GM04504 (cell line): ENCODE measurements at regions not wholly inside any gene's neighbourhood (a gene's known extent, or its start where the extent isn't known, plus 50 kb on each side); places are given as distances from the start of the nearest gene placed in this dataset.
"Not testable (repeated sequence)": the region's sequence is repeated elsewhere in the genome, so short reads cannot be mapped to it uniquely, and the experiment has no call there.

Experiments used
- DNase-seq: peaks from one replicate; pipeline ENCODE4 v3.0.0-alpha.2; 2012; ENCODE audit warnings: low read depth

DNA sequence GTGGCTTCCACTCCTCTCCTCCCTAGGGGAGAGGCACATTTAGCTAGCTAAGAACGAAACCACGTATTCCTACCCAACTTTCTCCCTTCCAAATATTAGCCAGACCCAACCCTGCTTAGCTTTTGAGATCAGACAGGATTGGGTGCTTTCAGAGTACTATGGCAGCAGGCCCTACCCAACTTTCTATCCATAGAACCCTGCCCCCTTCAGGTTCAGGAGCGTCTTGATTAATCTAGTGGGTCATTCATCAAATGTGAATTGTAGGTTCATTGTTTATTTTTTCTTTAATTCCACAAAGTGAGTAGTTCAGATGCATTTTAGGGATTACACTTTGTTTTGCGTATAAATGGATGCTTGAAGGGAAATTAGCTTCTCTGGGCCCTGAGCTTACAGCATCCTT is 188.3 kb downstream of the MIB1 start:
- no peak for DNase-seq

DNA sequence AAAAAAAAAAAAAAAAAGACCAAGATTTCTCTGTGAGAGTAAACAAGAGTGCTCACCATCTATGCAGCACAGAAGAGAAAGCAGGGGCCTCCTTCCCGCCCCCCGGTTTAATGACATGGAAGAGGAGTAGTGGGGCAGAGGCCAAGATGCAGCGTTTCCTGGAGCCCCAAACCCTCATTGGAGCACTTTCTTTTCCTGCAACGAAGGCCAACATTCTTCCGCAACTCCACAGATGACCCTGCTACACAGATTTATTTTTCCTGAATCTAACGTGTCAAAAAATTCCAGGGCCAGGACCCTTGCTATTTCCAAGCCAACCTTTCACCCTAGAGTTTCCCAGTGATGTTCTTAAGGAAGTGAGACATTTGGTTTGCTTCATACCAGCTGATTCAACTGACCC is 189.6 kb downstream of the MIB1 start:
- DNase-seq = no peak

DNA sequence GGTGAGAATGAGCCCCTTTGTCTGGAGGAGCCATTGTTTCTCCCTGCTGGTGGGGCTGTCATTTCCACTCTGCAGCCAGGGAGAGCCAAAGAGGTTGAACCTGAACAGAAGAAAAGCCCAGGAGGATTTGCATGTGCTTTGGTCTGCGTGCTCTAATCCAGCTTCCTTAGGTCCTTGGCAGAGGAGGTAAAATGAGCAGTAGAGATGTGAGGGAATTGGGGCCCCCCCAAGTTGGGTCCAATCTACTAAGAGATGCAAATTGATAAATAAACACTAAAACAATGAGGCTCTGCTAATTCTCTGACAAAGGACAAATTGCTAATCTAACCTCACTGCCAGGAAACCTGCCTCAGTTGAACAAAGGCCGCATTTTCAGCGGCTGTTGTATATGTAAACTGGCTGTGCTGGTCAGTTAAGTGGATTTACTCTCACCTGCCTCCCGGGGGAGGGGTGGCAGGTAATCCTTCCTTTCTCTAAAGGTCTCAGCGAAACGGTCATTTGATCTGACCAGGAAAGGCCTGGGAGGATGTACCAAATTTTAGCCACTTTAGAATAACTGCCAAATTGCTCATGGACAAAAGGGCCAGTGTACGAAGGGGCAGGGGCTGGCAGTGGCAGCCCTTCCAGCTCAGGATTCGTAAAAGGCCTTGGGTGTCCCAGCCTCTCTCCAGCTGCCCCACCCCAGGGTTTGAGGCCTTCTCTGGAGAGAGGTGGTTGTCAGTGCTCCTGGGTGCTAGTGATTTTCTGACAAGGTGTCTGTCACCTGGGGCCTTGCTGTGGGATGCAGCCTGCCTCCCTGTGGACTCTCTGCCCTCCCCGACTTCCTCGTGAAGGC is 193.6 kb downstream of the MIB1 start:
- no peak for DNase-seq

DNA sequence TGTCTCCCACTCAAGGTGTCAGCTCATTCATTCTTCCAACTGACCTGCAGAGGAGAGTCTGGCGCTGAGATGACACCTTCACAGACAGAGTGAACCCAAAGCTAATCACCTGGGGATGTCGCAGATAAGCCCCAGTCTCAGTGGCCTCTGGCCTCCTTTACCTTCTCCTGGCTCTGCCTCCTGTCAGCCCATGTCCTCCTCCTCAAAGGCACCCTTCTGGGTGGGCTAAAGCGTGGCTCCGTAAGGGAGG is 194.1 kb downstream of the MIB1 start:
- no peak for DNase-seq

DNA sequence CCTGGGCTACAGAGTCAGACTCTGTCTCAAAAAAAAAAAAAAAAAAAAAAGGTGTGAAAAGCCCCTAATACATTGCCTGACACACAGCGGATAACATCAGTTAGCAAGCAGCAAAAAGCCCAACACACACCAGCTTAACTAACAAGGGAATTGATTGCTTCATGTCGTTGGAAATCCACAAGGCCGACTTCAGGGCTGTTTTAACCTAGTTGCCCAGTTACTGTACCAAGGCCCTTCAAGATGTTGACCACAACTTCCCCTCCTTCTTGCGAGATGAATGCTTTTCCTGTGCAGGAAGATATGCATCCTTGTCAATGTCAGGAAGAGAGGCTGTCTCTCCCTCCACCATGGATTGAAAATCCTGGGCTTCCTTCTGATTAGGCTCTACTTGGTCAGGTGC is 202.9 kb downstream of the MIB1 start:
- no peak for DNase-seq

DNA sequence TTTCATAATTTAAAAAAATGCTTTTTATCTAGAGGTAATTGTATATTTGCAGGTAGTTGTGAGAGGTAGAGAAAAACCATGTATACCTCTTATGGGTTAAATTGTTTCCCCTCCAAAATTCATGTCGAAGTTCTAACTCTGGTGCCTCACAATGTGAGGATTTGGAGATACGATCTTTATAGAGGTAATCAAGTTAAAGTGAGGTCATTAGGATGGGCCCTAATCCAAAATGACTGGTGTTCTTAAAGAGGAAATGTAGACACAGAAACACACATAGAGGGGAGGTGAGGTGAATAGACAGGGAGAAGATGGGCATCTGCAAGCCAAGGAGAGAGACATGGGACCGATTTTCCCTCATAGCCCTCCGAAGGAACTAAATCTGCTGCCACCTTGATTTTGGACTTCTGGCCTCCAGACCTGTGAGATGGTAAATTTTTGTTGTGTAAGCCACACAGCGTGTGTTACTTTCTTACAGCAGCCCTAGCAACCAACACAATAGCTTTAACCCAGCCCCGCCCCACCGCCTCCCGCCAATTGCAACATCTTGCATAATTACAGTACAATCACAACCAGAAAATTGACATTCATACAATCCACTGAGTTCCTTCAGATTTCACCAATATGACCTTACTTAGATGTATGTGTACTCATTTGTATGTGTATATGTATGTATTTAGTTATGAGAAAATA is 208.9 kb downstream of the MIB1 start:
- DNase-seq = no peak

DNA sequence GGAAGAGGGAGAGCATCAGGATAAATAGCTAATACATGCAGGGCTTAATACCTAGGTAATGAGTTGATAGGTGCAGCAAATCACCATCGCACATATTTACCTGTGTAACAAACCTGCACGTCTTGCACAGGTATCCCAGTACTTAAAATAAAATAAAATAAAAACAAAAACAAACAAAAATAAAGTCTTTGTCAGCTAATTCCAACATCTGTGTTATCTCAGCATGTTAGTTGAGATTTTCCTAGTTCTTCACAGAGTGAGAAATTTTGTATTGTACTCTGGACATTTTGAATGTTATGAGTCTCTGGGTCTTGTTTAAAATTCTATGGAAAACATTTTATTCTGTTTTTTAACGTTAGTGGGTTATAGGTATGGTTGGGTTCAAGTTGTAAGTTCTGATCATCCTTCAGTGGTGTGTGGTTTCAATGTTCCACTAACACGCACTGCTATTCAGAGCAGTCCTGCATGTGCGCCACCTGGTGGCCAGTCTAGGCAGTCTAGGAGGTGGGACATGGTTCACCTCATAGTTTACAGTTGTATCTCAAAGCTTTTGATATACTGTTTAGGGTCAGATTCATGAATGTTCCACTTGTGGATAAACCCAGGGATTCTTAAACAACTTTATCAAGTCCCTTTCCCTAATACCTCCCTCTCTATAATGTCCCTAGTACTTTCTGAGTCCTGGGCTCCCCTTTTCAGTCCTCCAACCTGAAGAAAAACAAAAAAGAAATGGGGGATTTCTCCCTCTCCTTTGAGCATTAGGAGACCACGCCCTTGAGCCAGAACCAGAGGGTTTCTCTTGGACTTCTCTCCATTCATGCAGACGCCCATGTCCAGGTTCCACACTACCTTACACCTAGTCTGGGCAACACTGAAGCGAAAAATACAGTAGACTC is 213.4 kb upstream of the GATA6 start:
- peak; percentile 42 for DNase-seq

DNA sequence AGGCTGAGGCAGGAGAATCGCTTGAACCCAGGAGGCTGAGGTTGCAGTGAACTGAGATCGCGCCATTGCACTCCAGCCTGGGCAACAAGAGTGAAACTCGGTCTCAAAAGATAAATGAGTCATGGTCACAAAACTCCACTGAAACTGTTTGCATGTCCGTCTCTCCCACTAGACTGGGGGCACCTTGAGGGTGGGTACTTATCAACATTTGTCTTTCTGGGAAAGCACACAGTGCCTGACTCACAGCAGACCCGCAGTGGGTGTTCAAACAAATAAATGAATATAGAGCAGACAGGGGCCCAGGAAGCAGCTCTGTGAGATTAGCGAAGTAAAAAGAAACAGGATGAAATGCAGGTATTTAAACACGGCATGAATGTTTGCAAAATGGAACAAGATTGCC is 211.1 kb upstream of the GATA6 start:
- no peak for DNase-seq

DNA sequence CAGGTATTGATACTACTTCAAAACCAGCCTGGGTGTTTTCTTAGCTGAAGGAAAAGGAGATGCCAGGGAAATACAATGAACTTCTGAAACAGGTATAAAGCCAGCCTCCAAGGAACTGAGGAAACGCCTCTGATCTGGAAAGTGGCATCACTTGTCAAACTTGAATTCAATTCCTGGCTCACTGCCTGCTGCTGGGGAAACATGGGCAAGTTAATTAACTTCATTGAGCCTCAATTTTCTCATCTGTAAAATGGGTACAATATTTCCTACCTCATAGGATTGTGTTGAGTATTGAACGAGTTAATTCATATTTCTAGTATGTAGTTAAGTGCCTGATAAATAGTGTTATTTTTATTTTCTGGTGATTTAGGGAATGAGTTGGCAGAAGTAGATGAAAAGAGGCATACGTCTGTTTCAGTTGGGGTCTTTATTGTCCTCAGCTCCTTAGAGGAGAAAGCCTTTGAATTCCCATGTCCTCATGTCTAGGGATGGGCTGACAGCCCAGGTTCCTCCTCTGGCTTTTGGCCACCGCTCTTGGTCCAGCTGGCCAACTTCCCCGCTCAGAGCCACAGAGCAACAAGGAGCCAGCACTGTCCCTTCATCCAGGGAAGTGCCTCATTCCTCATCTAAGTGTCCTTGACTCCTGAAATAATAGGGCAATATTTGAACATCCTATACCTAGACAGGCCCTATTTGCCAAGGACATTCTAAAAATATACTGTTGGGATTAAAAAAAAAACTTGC is 210.5 kb upstream of the GATA6 start:
- DNase-seq = no peak

DNA sequence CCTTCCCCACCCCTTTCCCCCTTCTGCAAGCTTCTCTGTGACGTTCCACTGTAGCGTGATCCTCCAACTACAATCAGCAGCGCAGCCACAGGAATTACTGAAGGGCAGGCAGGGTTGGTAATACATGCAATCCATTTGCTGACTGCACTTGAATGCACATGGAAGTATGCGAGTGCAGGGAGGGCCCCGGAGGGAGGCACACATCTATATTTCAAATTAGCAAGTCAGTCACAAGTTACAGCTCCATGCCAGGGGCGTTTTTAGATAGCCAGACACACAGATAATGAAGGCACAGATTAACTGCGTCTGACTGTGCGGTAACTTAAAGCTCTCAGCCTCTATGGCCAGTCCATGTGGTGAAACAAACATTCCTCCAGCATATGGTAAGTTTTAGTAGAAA is 209.2 kb upstream of the GATA6 start:
- peak; percentile 5 for DNase-seq

DNA sequence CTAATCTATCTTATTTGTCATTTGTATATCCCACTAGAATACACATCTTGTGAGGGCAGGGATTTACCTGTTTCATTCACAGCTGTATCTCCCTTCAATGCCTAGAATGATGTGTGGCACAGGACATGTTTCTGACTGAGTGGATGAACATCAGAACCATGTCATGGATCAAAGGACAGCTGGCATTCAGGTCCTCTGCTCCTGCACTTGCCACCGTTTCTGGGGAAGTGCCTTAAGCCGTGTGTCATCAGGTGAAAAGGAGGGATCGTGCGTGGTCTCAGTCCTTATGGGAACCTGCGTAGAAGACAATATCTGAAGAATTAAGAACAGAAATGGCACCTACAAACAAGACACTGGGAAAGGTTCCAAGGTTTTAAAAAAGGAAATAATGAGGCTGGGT is 206.1 kb upstream of the GATA6 start:
- no peak for DNase-seq

DNA sequence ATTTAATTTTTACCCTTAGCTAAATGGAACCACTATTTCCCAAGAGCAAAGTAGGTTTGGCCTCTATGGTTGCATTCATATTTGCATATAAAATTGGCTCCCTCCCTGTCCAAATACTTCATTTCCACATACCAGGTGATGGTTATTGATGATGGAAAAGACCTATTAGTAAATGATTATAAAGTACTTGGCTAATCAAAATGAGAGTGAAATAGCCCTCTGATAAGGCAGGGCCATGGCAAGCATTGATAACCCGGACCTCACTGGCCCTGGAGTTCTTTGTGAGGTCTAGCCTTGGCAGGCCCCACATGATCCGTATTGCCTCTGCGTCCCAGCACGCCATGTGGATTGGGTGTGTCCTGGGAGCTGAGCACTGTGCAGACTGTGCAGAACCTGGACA is 201.1 kb upstream of the GATA6 start:
- DNase-seq = no peak

DNA sequence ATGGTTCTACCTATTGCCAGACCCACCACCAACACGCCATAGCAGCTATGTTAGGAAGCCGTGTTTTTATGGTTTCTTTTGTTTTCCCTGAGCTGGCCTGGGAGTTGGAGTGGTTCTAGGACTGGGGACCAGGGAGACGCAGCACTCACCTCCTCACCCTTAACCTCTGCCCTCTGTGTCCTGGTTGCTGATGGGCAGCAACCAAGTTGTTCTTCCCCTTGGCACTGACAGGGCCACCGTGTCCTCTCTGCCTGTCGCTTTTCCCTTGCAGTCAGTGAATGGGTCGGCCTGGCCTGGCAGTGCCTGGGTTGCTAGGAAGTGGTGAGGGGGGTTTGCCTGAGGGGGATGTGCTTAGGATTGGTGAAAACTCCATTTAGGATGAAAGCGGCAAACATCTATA is 197.1 kb upstream of the GATA6 start:
- DNase-seq = no peak

DNA sequence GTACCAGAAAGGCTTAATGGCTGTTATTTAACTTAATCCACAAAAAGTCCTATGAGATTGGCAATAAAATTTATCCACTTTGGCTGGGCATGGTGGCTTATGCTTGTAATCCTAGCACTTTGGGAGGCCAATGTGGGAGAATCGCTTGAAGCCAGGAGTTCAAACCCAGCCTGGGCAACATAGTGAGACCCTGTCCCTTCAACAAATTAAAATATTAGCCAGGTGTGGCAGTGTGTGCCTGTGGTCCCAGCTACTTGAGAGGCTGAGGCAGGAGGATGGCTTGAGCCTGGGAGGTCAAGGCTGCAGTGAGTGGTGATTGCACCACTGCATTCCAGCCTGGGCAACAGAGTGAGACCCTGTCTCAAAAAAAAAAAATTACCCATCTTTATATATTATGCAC is 193.4 kb upstream of the GATA6 start:
- DNase-seq = not testable (repeated sequence)

DNA sequence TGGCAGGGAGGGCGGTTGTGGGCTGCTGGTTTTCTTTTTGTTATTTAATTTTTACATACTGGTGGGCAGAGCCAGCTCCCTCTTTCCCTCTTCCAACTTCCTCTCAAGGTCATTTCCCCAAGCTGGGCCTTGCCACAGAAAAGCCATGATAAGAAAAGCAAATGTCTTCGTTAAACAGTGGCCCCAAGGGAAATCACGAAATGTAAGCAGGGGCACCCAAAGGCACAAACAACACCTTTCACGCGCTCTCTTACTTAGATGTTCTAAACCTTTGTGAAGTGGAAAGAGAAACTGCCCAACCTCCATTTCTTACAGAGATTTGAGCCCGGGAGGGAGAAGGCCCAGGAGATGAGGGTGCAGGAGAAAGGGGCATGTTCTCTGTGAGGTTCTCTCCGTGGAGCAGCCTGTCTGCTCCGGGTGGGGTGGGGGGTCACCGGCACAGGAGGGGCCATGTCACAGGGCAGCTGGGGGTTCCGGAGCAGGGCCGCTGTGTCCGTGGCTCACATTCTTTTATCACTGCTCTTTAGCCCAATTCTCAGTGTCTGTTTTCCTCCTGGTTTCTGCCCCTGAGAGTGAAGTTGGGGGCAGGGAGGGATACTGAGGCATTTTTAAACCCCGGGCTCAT is 190.7 kb upstream of the GATA6 start:
- DNase-seq = no peak

DNA sequence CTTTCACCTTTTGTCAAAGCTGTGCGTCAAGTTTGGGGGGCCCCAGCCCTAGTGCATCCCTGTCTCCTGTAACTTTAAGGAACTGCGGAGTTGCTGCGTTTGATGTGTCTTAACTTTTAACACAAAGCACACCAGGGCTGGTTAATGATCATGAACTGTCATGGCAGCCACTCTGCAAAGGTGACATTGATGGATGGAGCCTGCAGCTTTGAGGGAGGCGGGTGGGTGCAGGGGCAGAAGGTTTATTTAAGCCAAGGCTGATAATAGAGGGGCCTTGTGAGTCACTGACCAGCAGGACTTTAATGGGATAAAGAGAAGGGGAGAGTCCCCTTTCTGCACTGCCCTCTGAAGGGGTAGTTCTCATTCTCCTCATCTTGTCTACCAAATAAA is 190.2 kb upstream of the GATA6 start:
- no peak for DNase-seq

DNA sequence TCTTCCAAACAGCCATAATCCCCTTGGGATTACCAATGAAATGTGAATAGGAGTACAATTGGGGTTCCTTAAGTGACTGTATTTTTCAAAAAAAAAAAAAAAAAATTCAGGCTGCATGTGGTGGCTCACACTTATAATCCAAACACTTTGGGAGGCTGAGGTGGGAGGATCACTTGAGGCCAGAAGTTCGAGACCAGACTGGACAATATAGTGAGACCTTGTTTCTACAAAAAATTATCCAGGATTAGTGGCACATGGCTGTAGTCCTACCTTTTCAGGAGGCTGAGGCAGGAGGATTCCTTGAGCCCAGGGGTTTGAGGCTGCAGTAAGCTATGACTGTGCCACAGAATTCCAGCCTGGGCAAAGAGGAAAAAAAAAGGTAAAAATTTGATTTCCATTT is 189.6 kb upstream of the GATA6 start:
- DNase-seq = no peak

DNA sequence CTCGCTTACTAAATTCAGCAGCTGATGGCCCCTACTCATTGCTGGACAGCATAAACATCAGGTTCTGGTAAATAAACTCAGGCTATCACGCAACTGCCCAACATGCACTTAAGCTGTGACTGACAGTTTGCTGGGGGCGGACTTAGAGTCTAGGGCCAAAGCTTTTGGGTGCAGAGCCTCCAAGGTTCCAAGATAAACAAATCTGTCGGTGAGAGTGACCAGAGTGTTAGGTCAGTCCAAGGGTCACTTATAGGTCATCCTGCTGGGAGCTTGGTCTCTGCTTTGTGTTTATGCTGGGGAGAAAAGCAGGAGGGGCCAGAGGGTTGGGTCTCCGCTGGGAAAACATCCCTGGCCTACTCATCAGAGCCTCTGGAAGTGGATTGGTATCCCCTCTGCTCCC is 188.6 kb upstream of the GATA6 start:
- DNase-seq = no peak

DNA sequence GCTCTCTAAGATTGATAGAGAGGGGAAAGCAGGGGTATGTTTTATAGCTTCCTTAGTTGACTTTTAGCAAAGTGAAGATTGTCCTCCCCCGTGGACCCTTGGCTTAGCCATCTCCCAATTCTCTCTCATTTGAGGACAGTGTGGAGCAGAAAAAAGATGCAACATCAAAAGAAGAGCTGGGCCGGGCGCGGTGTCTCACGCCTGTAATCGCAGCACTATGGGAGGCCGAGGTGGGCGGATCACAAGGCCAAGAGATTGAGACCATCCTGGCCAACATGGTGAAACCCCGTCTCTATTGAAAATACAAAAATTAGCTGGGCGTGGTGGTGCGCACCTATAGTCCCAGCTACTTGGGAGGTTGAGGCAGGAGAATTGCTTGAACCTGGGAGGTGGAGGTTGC is 187.9 kb upstream of the GATA6 start:
- not testable (repeated sequence) for DNase-seq

DNA sequence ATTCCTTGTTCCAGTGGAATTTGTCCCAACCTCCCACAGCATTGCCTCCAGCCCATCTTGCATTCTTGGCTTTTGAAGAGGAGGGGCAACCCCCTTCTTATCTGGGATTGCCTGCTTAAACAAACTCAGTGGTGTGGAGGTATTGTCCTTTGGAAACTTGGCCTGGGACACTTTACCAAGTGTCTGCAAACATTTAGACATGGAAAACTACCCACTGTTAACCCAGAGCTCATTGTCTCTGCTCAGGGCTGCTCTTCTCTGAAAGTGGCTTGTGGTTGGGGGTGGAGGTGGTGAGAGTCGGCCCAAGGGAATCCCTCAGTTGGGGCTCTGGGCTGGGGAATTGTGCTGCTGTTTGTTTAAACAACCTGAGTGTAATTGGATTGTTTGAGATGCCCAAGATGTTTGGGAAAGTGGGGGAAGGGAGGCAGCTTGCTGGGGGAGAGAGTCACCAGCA is 178.3 kb upstream of the GATA6 start:
- no peak for DNase-seq

DNA sequence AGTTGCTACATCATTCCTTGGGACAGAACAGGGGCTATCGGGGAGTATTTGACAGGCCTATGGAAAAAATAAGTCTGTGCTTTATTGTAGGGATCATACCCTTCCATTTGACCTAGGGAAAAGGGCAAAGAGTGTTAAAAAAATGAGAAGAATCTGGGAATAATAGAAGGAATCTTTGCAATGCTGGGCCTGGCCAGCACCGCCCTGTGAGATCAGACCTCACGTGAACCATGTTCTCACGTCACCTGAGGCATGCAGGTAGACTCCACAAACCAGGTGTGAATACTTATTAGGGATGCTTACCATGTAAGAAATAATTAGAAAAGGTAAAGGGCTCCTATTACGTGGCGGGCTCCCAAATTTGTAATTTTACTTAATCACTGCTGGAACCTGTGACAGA is 177.5 kb upstream of the GATA6 start:
- DNase-seq = no peak

DNA sequence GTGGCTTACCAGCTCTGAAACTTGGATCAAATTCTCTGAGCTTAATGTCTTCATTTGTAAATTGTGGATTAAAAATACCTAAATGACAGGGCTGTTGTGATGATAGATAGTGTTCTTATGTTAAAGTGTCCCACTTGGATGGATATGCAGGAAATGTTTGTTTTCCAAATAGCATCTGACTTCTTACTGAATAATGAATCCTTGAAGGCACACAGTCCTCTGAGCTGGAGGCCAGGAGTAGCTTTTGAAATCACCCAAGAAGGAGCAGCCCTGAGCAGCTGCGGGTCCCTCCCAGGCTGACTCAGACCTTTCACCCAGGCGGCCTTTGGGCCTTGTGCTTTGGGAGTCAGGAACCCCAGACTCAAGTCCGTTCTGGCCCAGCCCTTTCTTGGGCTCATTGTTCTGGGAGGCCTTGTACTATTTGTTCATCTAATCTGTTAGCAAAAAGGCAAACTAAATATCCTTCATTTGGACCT is 173.0 kb upstream of the GATA6 start:
- no peak for DNase-seq
